ENCODE measurements at regions not wholly inside any gene's neighbourhood (a gene's known extent, or its start where the extent isn't known, plus 50 kb on each side); places are given as distances from the start of the nearest gene placed in this dataset.

- H3K4me3 ChIP-seq (ENCODE audit: low read length), result no peak overlapping the region
- TF ChIP-seq ZNF274 (IDR thresholded peaks at IDR 0.05; ENCODE audit: low read depth, low read length), result no peak
These were observed 59.1 kb upstream of the RTN4 start for GRCh38 chr2:55109219-55109891.

- TF ChIP-seq ZNF274 (IDR thresholded peaks at IDR 0.05; ENCODE audit: low read depth, low read length), result no peak
These were observed 58.4 kb upstream of the RTN4 start for GRCh38 chr2:55108456-55109160.

GRCh38 chr2:55107436-55107835 is 57.2 kb upstream of the RTN4 start:
- no peak overlapping the region for H3K4me3 ChIP-seq (ENCODE audit: low read length)
- no peak for TF ChIP-seq ZNF274 (IDR thresholded peaks at IDR 0.05; ENCODE audit: low read depth, low read length)

More at GRCh38 chr2:55108456-55109160, 58.4 kb upstream of the RTN4 start:
- no peak overlapping the region for H3K4me3 ChIP-seq (ENCODE audit: low read length)

GRCh38 chr2:55106148-55106547 is 55.9 kb upstream of the RTN4 start:
- no peak for TF ChIP-seq ZNF274 (IDR thresholded peaks at IDR 0.05; ENCODE audit: low read depth, low read length)
- no peak overlapping the region for H3K4me3 ChIP-seq (ENCODE audit: low read length)

- H3K4me3 ChIP-seq (ENCODE audit: low read length), result no peak overlapping the region
- TF ChIP-seq ZNF274 (IDR thresholded peaks at IDR 0.05; ENCODE audit: low read depth, low read length), result no peak
These were observed 55.2 kb upstream of the RTN4 start for GRCh38 chr2:55105456-55105855.

GRCh38 chr2:55103046-55103445 is 52.8 kb upstream of the RTN4 start:
- no peak for TF ChIP-seq ZNF274 (IDR thresholded peaks at IDR 0.05; ENCODE audit: low read depth, low read length)
- H3K4me3 ChIP-seq (ENCODE audit: low read length), result no peak overlapping the region

- TF ChIP-seq ZNF274 (IDR thresholded peaks at IDR 0.05; ENCODE audit: low read depth, low read length), result no peak
- no peak overlapping the region for H3K4me3 ChIP-seq (ENCODE audit: low read length)
These were observed 52.0 kb upstream of the RTN4 start for GRCh38 chr2:55102056-55102812.

GRCh38 chr2:55101466-55101865 is 51.2 kb upstream of the RTN4 start:
- H3K4me3 ChIP-seq (ENCODE audit: low read length), result no peak overlapping the region
- TF ChIP-seq ZNF274 (IDR thresholded peaks at IDR 0.05; ENCODE audit: low read depth, low read length), result no peak

GRCh38 chr2:55099878-55100820 is 49.9 kb upstream of the RTN4 start:
- no peak for TF ChIP-seq ZNF274 (IDR thresholded peaks at IDR 0.05; ENCODE audit: low read depth, low read length)
- no peak overlapping the region for H3K4me3 ChIP-seq (ENCODE audit: low read length)

All from GM08714 (cell line).